Activated CD4-positive, alpha-beta T cell treated with anti-CD3 and anti-CD28 coated beads, Interleukin-2, amount 50 U/mL, for 48 hours (primary cell): ENCODE measurements at regions not wholly inside any gene's neighbourhood (a gene's known extent, or its start where the extent isn't known, plus 50 kb on each side); places are given as distances from the start of the nearest gene placed in this dataset.
"Not testable (repeated sequence)": the region's sequence is repeated elsewhere in the genome, so short reads cannot be mapped to it uniquely, and the experiment has no call there.

Experiments used
- DNase-seq, 2 experiments: peaks; one replicate each; pipeline ENCODE4 v3.0.0-alpha.2; 2020

- peak; percentile 58 to 71 for DNase-seq
Observed at GRCh38 chr13:24618011-24618955, 61.9 kb upstream of the ATP12A start.

DNA sequence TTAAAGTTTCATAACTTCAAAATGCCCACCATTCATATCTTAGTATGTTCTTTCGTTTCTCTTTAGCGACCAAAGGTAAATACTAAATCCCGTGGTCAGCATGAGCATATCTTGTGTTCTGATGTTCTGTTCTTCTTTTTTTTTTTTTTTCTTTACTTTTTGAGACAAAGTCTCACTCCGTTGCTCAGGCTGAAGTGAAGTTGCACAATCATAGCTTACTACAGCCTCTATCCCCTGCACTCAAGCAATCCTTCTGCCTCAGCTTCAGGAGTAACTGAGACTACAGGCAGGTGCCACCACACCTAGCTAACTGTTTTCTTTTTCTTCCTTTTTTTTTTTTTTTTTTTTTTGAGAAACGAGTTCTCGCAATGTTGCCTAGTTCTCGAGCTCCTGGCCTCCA lies 60.9 kb upstream of the ATP12A start:
- no peak for DNase-seq

DNA sequence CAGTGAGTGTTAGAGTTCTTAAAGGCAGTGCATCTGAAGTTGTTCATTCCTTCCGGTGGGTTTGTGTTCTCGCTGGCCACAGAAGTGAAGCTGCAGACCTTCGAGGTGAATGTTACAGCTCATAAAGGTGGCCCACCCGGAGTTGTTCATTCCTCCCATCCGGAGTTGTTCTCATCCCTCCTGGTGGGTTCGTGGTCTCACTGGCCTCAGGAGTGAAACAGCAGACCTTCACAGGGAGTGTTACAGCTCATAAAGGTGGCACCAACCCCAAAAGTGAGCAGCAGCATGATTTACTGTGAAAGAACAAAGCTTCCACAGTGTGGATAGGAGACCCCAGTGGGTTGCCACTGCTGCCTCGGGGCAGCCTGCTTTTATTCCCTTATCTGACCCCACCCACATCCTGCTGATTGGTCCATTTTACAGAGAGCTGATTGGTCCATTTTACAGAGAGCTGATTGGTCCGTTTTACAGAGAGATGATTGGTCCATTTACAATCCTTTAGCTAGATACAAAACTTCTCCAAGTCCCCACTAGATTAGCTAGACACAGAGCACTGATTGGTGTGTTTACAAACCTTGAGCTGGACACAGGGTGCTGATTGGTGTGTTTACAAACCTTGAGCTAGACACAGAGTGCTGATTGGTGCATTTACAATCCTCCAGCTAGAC lies 57.6 kb upstream of the ATP12A start:
- not testable (repeated sequence) for DNase-seq

DNA sequence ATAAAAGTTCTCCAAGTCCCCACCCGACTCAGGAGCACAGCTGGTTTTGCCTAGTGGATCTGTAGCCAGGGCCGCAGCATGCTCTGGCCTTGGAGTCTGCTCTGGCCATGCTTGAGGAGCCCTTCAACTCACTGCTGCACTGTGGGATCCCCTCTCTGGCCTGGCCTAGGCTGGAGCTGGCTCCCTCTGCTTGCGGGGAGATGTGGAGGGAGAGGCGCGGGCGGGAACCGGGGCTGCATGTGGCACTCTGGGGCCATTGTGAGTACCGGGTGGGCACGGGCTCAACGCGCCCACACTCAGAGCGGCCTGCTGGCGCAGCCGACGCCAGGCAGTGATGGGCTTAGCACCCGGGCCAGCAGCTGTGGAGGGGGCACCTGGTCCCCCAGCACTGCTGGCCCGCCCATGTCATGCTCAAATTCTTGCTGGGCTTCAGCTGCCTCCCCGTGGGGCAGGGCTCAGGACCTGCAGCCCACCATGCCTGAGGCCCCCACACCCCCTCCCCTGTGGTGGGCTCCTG lies 57.0 kb upstream of the ATP12A start:
- no peak for DNase-seq

DNA sequence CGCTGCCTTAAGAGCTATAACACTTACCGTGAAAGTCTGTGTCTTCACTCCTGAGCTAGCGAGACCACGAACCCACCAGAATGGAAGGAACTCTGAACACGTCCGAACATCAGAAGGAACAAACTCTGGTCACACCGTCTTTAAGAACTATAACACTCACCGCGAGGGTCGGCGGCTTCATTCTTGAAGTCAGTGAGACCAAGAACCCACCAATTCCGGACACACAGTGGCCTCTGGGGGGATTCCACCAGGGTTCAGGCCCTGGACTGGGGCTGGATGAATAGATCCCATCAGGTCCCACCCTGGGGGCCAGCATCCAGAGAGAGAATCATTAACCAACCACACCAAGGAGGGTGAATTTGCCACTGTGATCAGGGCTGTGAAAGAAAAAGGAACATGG lies 55.8 kb upstream of the ATP12A start:
- no peak for DNase-seq

DNA sequence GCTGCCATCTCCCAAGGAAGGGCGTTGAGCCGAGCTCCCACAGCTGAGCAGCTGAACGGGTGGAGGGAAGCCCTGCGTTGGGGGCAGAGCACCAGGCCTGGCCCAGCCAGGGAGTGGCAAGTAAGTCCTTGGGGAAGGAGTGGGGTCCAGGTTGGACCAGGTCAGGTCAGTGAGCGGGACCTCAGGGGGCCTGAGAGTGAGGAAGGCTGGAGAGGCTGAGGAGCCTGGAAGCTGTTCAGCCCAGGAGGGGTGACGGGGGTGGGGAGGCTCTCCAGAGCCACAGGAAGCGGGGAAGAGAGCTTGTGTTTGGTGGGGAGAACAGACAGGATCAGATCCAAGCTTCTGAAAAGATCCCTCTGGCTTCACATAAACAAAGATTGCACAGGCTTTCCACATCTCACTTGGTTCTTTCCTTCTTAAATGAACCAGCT lies 55.4 kb upstream of the ATP12A start:
- DNase-seq = no peak

- no peak for DNase-seq
Observed at GRCh38 chr13:24625331-24625731, 54.9 kb upstream of the ATP12A start.

DNA sequence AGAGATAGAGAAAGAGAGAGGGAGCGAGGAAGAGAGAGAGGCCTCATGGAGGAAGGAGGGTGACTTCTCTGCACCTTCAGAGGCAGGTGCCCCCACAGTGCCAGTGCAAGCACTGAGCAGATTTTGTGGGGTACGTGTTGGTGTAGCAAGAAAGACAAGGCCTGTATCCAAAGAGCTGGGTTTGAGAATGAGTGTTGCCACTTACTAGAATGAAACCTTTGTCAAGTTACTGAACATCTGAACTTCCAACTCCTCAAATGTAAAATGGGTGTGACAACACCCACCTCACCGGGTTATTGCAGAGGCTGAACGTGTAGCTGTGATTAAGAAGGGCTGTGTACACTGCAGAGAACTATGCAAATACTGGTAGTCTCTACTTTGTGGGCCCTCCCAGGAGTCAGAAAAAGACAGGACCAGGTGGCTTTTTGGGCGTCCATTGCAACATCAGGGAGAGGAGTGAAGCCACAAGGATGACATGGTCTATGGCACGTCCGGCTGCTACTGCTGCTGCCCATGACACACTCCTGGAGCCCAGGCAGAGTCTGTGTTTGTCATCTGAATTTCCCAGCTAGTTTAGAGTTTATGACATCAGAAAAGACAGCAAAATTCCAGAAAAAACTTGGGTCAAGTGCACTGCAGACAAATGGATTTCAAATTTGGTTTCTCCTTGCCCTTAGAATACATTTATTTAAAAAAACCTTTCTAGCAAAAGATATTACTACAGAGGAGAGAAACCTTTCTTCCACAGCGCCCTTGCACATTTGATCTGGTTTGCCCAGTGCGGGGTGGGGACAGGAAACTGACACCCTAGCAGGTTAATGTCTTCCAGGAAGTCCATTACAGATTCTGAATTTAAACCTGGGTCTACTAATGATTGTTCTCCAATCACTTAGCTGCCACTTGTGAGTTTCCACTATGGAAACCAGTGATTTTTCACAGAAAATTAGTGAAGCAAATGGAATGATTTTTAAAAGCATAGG lies 54.0 kb upstream of the ATP12A start:
- peak in 1 of 2 experiments; percentile 38 for DNase-seq

DNA sequence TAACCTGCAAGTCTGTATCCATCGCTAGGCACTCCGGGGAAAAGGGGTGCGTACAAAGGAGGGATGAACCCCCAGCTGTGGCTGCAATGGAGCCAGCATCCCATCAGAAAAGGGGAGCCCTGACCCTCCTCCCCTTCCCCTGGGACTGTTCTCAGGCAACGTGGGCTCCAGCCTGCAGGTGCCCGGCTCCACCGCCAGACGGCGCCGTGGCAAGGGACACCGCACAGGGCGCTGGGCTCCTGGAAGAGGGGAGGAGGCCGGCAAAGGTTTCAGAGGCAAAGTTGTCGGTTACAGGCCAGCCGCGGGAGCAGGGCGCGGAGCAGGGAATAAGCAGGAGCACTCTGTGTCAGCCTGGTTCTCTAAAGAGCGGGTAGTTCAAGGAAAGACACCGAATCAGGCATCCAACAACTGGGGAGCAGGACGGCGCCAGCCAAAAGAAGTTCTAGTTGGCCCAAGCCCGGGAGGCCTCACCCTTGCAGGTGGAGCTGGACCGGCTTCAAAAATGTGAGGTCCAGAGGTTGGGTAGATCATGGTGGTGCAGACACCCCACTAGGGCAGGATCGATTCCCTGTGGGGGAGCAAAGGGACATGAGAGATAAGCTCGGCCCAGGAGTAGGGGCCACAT lies 53.0 kb upstream of the ATP12A start:
- DNase-seq = no peak

GRCh38 chr13:24627946-24628345 lies 52.3 kb upstream of the ATP12A start:
- no peak for DNase-seq

DNA sequence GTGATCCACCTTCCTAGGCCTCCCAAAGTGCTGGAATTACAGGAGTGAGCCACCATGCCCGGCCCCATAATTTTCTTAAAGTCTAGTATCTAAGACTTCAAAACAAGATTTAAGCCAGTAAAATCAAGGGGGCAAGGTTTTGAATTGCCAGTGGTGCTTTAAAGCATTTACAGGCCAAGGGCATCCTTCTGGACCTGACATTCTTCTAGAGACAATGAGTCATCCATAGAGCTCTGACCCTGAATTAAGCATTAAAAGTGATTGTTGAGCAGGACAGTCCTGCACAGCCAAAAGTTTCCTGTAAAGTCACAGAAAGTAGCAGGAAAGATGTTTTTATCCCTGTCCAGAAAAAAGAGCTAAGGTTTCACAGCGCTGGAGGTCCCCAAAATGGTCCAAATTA lies 50.9 kb upstream of the ATP12A start:
- no peak for DNase-seq

DNA sequence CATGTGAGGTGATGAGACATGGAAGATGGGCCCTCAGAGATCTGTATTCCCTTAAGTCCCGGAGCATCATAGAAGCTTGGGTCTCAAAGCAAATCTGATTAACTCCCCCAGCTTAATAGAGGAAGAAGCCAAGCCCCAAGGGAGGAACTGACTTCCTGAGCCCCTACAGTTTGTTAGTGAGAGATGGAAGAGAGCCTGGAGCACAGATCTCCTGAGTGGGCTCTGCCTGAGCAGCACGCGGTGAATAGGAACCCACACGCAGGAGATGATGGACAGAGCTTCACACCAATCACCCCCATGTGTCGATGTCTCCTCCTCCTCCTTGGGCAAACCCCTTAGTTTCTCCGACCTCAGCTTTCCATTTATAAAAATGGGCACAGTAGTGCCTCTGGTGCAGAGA lies 50.1 kb upstream of the ATP12A start:
- DNase-seq = no peak
